Loucy (cell line): ENCODE measurements at regions not wholly inside any gene's neighbourhood (a gene's known extent, or its start where the extent isn't known, plus 50 kb on each side); places are given as distances from the start of the nearest gene placed in this dataset.

ENCODE experiments used
- EZH2phosphoT487 ChIP-seq: fragments of 200-600 bp; IDR thresholded peaks from 2 replicates; pipeline ENCODE4 v1.6.1; 2018; ENCODE audit warnings: antibody characterized with exemption, mild to moderate bottlenecking, moderate library complexity, borderline replicate concordance
- TF ChIP-seq, protein P1 (sequence below): fragments of 200-600 bp; sonication (generic); conservative IDR thresholded peaks from 2 replicates; pipeline ENCODE4 v1.5.1; 2014; ENCODE audit warnings: mild to moderate bottlenecking, antibody characterized with exemption, low read length

DNA sequence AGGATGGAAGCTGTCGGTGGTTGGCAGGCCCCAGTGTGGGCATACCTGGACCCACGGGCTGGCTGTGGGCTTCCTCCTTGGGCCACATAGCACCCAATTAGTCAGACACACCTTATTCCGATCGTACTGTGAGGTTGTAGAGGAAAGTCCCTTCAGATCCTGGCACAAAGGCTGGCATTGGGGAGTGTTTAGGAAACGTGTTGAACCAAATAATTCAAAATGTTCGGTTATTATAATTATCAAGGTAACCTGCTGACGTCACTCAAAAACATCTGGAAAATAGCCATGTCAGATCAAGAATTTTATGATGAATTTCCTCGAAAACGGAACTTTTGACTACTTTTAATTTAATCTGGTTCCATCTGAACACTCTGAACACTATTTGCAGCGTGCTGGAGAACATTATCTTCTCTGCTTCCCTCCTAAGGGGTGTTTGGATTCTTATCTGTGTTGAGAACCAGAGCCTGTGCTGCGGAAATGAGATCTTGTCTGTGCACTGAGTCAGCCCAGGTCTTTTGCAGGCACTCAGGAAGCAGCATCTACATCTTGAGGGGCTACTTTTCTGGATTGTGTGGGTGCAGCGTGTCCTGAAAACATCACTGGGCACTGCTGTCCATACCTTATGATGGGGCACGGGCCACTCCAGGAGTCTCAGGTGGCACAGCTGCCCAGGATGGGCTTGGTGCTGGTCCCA is 100.3 kb downstream of the SLC25A47 start:
- TF ChIP-seq, protein P1, sequence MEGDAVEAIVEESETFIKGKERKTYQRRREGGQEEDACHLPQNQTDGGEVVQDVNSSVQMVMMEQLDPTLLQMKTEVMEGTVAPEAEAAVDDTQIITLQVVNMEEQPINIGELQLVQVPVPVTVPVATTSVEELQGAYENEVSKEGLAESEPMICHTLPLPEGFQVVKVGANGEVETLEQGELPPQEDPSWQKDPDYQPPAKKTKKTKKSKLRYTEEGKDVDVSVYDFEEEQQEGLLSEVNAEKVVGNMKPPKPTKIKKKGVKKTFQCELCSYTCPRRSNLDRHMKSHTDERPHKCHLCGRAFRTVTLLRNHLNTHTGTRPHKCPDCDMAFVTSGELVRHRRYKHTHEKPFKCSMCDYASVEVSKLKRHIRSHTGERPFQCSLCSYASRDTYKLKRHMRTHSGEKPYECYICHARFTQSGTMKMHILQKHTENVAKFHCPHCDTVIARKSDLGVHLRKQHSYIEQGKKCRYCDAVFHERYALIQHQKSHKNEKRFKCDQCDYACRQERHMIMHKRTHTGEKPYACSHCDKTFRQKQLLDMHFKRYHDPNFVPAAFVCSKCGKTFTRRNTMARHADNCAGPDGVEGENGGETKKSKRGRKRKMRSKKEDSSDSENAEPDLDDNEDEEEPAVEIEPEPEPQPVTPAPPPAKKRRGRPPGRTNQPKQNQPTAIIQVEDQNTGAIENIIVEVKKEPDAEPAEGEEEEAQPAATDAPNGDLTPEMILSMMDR: no peak
- no peak for TF ChIP-seq EZH2phosphoT487
